ENCODE measurements at regions not wholly inside any gene's neighbourhood (a gene's known extent, or its start where the extent isn't known, plus 50 kb on each side); places are given as distances from the start of the nearest gene placed in this dataset.

- no peak for TF ChIP-seq ATOH8 (CRISPR knock-in tag; IDR thresholded peaks at IDR 0.05; ENCODE audit: low read depth)
- TF ChIP-seq ZC3H11A (IDR thresholded peaks at IDR 0.05): no peak
- no peak for TF ChIP-seq PHF8 (IDR thresholded peaks at IDR 0.05; ENCODE audit: borderline replicate concordance, low read depth)
- TF ChIP-seq EP300 (IDR thresholded peaks at IDR 0.05): no peak
- TF ChIP-seq FOSL2 (IDR thresholded peaks at IDR 0.05): no peak
- no peak for TF ChIP-seq FOSL2 (CRISPR knock-in tag; IDR thresholded peaks at IDR 0.05)
- TF ChIP-seq JUNB (IDR thresholded peaks at IDR 0.05): no peak
- no peak for TF ChIP-seq TP53 (CRISPR knock-in tag; IDR thresholded peaks at IDR 0.05)
- TF ChIP-seq NR3C1 (IDR thresholded peaks at IDR 0.05): no peak
These were observed 209.9 kb upstream of the DEPDC1 start (continued) for GRCh38 chr1:68706639-68707317.

GRCh38 chr1:68717330-68717729, 220.4 kb upstream of the DEPDC1 start:
- Histone ChIP-seq H3K9me3 (no peaks in the 10 kb centered on the region), H3K27ac (no peak overlapping the region), H3K4me3 (no peak overlapping the region), H3K4me1 (no peaks in the 10 kb centered on the region), H3K4me2 (no peak overlapping the region)
- DNase-seq (ENCODE audit: low read depth in 1 of 2, low spot score in 1 of 2) (no peak), ATAC-seq (no peak), FAIRE-seq (no peak)
- POLR2A ChIA-PET: no interaction called here
- WGBS (ENCODE audit: missing lambda C conversion rate): 0% methylated on average over 1 of the region's 1 CpG
- CTCF ChIA-PET: no interaction called here
- TF ChIP-seq NR3C1 (IDR thresholded peaks at IDR 0.05): no peak
- no peak for TF ChIP-seq ZSCAN20 (CRISPR knock-in tag; IDR thresholded peaks at IDR 0.05)
- TF ChIP-seq ZC3H11A (IDR thresholded peaks at IDR 0.05): no peak
- no peak for TF ChIP-seq CHD2 (IDR thresholded peaks at IDR 0.05; ENCODE audit: low read length, partially characterized antibody)
- TF ChIP-seq PHF8 (IDR thresholded peaks at IDR 0.05; ENCODE audit: borderline replicate concordance, low read depth): no peak
- no peak for TF ChIP-seq MAZ (IDR thresholded peaks at IDR 0.05; ENCODE audit: borderline replicate concordance, low read depth, low read length)
- TF ChIP-seq RARB (CRISPR knock-in tag; IDR thresholded peaks at IDR 0.05): no peak
- TF ChIP-seq BCL3 (IDR thresholded peaks at IDR 0.05): no peak
- no peak for TF ChIP-seq RFX5 (IDR thresholded peaks at IDR 0.05)
- no peak for TF ChIP-seq FOSL2 (IDR thresholded peaks at IDR 0.05)
- TF ChIP-seq FOSL2 (CRISPR knock-in tag; IDR thresholded peaks at IDR 0.05): no peak
- no peak for TF ChIP-seq EHMT2 (IDR thresholded peaks at IDR 0.05; ENCODE audit: low read depth)
- no peak for TF ChIP-seq HOXA7 (CRISPR knock-in tag; IDR thresholded peaks at IDR 0.05)

GRCh38 chr1:68720476-68720875, 223.6 kb upstream of the DEPDC1 start:
- Histone ChIP-seq H3K4me3 (no peak overlapping the region), H3K9me3 (no peaks in the 10 kb centered on the region), H3K4me1 (no peaks in the 10 kb centered on the region), H3K4me2 (no peak overlapping the region), H3K27ac (no peak overlapping the region)
- 4% methylated on average over 1 of the region's 1 CpG for WGBS (ENCODE audit: missing lambda C conversion rate)
- no peak for TF ChIP-seq HDAC2 (IDR thresholded peaks at IDR 0.05)
- TF ChIP-seq EHMT2 (IDR thresholded peaks at IDR 0.05; ENCODE audit: low read depth): no peak
- no peak for TF ChIP-seq RFX5 (IDR thresholded peaks at IDR 0.05)
- no peak for TF ChIP-seq ESRRA (IDR thresholded peaks at IDR 0.05; ENCODE audit: borderline replicate concordance, low read length)
- TF ChIP-seq USF2 (IDR thresholded peaks at IDR 0.05): no peak
- TF ChIP-seq MAX (IDR thresholded peaks at IDR 0.05): no peak
- no peak for TF ChIP-seq TFCP2L1 (CRISPR knock-in tag; IDR thresholded peaks at IDR 0.05)
- no peak for TF ChIP-seq RNF2 (IDR thresholded peaks at IDR 0.05; ENCODE audit: borderline replicate concordance, low read depth)
- no peak for TF ChIP-seq ZC3H11A (IDR thresholded peaks at IDR 0.05)
- no peak for TF ChIP-seq SMC3 (IDR thresholded peaks at IDR 0.05)
- TF ChIP-seq CEBPB (IDR thresholded peaks at IDR 0.05): no peak
- TF ChIP-seq PHF8 (IDR thresholded peaks at IDR 0.05; ENCODE audit: borderline replicate concordance, low read depth): no peak
- no peak for TF ChIP-seq MAZ (IDR thresholded peaks at IDR 0.05; ENCODE audit: borderline replicate concordance, low read depth, low read length)
- no peak for TF ChIP-seq SREBF2 (IDR thresholded peaks at IDR 0.05)
- no peak for TF ChIP-seq FOSB (CRISPR knock-in tag; IDR thresholded peaks at IDR 0.05)
- TF ChIP-seq CHD4 (IDR thresholded peaks at IDR 0.05; ENCODE audit: borderline replicate concordance): no peak
- no peak for TF ChIP-seq NFE2L2 (conservative IDR thresholded peaks at IDR 0.05; ENCODE audit: low read length)
- no peak for TF ChIP-seq POLR2AphosphoS2 (conservative IDR thresholded peaks at IDR 0.05; ENCODE audit: low read length)
- TF ChIP-seq KDM1A (IDR thresholded peaks at IDR 0.05; ENCODE audit: low read depth): no peak
- DNase-seq (ENCODE audit: low read depth in 1 of 2, low spot score in 1 of 2): no peak
- ChIA-PET POLR2A (no interaction called here), CTCF (no interaction called here)
- FAIRE-seq: no peak
- ATAC-seq: no peak

Data from A549 (cell line).